ENCODE measurements at regions not wholly inside any gene's neighbourhood (a gene's known extent, or its start where the extent isn't known, plus 50 kb on each side); places are given as distances from the start of the nearest gene placed in this dataset.
"Not testable (repeated sequence)": the region's sequence is repeated elsewhere in the genome, so short reads cannot be mapped to it uniquely, and the experiment has no call there.

DNA sequence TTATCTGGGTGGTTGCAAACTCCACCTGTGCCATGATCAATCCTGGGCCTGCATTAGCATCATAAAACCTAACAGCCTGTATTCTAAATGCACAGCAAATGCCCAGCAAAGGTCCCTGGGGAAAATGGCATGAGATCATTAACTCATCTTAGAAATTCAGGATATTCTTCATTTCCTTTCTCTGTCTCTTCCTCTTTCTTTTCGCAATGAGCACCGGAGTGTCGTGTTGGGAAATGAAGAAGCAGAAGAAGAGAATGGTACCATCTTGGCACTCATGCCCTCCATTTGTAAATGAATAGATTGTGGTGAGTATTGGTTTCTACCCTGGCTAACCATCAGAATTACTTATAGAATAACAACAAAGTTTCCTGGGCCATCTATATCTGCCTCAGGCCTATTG lies 193.6 kb downstream of the GALC start:
- peaks cover 14% of the 10 kb centered on the region for H3K27me3 Mint-ChIP-seq
- no peak for DNase-seq
- no peak overlapping the region for H3K27ac Mint-ChIP-seq
- no peaks in the 10 kb centered on the region for H3K4me1 Mint-ChIP-seq (ENCODE audit: low read depth)
- H3K4me3 Mint-ChIP-seq, result no peak overlapping the region
- H3K36me3 Mint-ChIP-seq (ENCODE audit: low read depth), result no peaks in the 10 kb centered on the region
- H3K9me3 Mint-ChIP-seq, result no peaks in the 10 kb centered on the region

DNA sequence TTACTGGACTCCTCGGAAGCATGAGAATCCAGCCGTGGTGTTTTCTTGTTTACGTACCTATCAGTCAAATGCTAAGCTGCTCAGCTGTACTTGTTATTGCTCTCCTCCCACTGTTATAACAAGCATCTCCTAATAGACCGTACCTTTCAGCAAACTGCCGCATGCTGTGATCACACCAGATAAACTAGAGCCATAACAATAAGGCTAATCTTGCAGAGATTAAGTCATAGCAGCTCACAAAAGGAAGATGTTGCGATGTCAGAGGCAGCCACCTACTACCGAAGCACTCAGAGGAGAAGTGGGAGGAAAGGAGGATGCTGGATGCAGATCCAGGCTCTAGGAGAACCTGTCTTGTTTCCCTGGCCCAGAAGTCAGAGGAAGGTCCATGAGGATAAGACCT lies 196.0 kb downstream of the GALC start:
- no peak overlapping the region for H3K4me3 Mint-ChIP-seq
- no peak for DNase-seq
- H3K4me1 Mint-ChIP-seq (ENCODE audit: low read depth), result no peaks in the 10 kb centered on the region
- no peaks in the 10 kb centered on the region for H3K9me3 Mint-ChIP-seq
- H3K36me3 Mint-ChIP-seq (ENCODE audit: low read depth), result no peaks in the 10 kb centered on the region
- peaks cover 14% of the 10 kb centered on the region for H3K27me3 Mint-ChIP-seq
- H3K27ac Mint-ChIP-seq, result no peak overlapping the region

DNA sequence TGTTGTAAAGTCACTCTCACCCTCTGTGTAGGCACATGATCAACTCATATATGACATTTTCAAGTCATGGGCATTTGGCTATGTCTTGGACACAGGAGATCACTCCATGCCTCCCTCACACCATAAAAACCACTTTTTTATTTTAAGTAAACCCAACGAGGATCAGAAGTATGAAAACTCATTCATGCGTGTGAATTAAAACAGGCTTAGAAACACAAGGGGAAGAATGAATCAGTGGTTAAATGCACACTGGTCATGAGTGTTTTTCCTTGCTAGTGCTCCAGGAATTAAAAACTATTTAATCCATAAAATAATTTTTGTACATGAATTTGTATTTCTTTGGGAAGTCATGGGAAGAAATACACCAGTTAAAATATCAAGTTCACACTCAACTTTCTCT lies 198.4 kb downstream of the GALC start:
- H3K9me3 Mint-ChIP-seq, result no peaks in the 10 kb centered on the region
- H3K4me1 Mint-ChIP-seq (ENCODE audit: low read depth), result no peaks in the 10 kb centered on the region
- H3K27me3 Mint-ChIP-seq, result peaks cover 9% of the 10 kb centered on the region
- H3K36me3 Mint-ChIP-seq (ENCODE audit: low read depth), result no peaks in the 10 kb centered on the region
- DNase-seq, result no peak
- H3K27ac Mint-ChIP-seq, result no peak overlapping the region
- no peak overlapping the region for H3K4me3 Mint-ChIP-seq

DNA sequence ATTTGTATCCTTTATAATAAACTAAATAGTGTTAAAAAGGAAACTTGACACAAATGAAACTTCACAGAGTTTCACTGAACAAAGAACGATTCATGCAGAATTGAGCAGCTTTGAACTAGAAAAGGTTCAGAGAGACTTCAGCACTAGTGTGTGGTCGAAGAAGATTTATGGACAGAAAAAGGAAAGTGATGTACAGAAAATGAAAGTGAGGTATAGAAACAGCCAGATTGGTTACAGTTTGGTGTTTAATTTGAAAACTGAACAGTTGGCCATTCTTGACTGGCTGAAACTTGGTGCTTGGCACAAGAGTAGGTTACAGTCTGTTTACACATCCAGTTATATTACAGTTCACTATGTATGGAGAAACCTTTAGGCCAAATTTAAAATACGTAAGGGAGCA lies 207.1 kb downstream of the GALC start:
- peaks cover 5% of the 10 kb centered on the region for H3K27me3 Mint-ChIP-seq
- H3K4me1 Mint-ChIP-seq (ENCODE audit: low read depth), result no peaks in the 10 kb centered on the region
- no peaks in the 10 kb centered on the region for H3K36me3 Mint-ChIP-seq (ENCODE audit: low read depth)
- peaks cover 3% of the 10 kb centered on the region for H3K9me3 Mint-ChIP-seq
- H3K27ac Mint-ChIP-seq, result no peak overlapping the region
- DNase-seq, result no peak
- no peak overlapping the region for H3K4me3 Mint-ChIP-seq

DNA sequence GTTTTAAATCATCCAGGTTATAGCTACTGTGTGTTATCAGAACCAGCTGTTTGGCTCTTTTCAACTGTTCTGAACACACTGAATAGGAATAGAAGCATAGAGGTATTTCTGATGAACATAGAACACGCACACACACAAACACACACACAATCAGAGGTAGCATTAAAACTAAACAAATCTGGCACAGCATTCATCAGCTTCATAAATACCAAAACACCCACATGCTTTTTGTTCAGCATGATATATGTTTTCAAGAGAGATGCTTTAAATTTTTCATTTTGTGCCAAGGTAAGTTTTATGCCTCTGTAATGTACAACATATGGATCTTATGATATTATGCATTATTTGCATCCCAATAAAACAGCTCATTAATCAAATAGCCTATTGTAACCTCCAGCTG lies 208.6 kb downstream of the GALC start:
- Mint-ChIP-seq H3K9me3 (peaks cover 3% of the 10 kb centered on the region), H3K27me3 (peaks cover 5% of the 10 kb centered on the region), H3K36me3 (ENCODE audit: low read depth) (no peaks in the 10 kb centered on the region), H3K4me3 (no peak overlapping the region), H3K27ac (no peak overlapping the region), H3K4me1 (ENCODE audit: low read depth) (no peaks in the 10 kb centered on the region)
- no peak for DNase-seq

- DNase-seq, result no peak
Observed at GRCh38 chr14:87783071-87783470, 209.9 kb downstream of the GALC start.

GRCh38 chr14:87772854-87773253 lies 220.1 kb downstream of the GALC start:
- Mint-ChIP-seq H3K36me3 (ENCODE audit: low read depth) (no peaks in the 10 kb centered on the region), H3K9me3 (no peaks in the 10 kb centered on the region), H3K27ac (no peak overlapping the region)

More at GRCh38 chr14:87783071-87783470, 209.9 kb downstream of the GALC start:
- H3K27ac Mint-ChIP-seq, result no peak overlapping the region
- H3K4me1 Mint-ChIP-seq (ENCODE audit: low read depth), result no peaks in the 10 kb centered on the region
- peaks cover 5% of the 10 kb centered on the region for H3K27me3 Mint-ChIP-seq
- peaks cover 3% of the 10 kb centered on the region for H3K9me3 Mint-ChIP-seq
- H3K36me3 Mint-ChIP-seq (ENCODE audit: low read depth), result no peaks in the 10 kb centered on the region
- no peak overlapping the region for H3K4me3 Mint-ChIP-seq

GRCh38 chr14:87767567-87767901 lies 225.4 kb downstream of the GALC start:
- H3K27me3 Mint-ChIP-seq, result no peaks in the 10 kb centered on the region
- H3K27ac Mint-ChIP-seq, result no peak overlapping the region
- H3K4me1 Mint-ChIP-seq (ENCODE audit: low read depth), result no peaks in the 10 kb centered on the region
- H3K36me3 Mint-ChIP-seq (ENCODE audit: low read depth), result no peaks in the 10 kb centered on the region
- peaks cover 6% of the 10 kb centered on the region for H3K9me3 Mint-ChIP-seq
- no peak for DNase-seq
- no peak overlapping the region for H3K4me3 Mint-ChIP-seq

More at GRCh38 chr14:87772854-87773253, 220.1 kb downstream of the GALC start:
- no peaks in the 10 kb centered on the region for H3K4me1 Mint-ChIP-seq (ENCODE audit: low read depth)
- no peak for DNase-seq
- no peaks in the 10 kb centered on the region for H3K27me3 Mint-ChIP-seq
- H3K4me3 Mint-ChIP-seq, result no peak overlapping the region

DNA sequence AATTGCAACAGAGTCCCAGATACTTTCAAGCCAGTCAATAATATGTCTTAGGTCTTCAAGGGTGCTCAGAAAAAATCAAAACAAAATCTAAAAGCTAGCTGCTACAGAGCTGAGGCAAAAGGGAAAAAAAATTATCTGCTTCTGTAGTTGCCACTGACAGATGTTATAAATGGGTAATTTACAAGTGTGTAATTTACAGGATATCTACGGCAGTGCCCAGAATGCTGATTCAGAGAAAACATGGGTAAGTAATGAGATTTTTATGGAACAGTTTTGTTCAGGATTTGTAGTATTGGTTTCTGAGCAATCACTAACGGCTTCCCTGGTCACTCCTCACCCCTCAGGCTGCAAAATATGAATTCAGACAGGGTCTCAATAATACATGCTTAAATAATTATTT lies 234.1 kb downstream of the GALC start:
- H3K36me3 Mint-ChIP-seq (ENCODE audit: low read depth), result no peaks in the 10 kb centered on the region
- H3K9me3 Mint-ChIP-seq, result peaks cover 9% of the 10 kb centered on the region
- DNase-seq, result no peak
- H3K4me3 Mint-ChIP-seq, result no peak overlapping the region
- no peak overlapping the region for H3K27ac Mint-ChIP-seq
- H3K27me3 Mint-ChIP-seq, result no peaks in the 10 kb centered on the region
- no peaks in the 10 kb centered on the region for H3K4me1 Mint-ChIP-seq (ENCODE audit: low read depth)

- H3K4me1 Mint-ChIP-seq (ENCODE audit: low read depth), result no peaks in the 10 kb centered on the region
- H3K36me3 Mint-ChIP-seq (ENCODE audit: low read depth), result no peaks in the 10 kb centered on the region
- H3K27me3 Mint-ChIP-seq, result no peaks in the 10 kb centered on the region
- DNase-seq, result no peak
- H3K9me3 Mint-ChIP-seq, result no peaks in the 10 kb centered on the region
- no peak overlapping the region for H3K4me3 Mint-ChIP-seq
- no peak overlapping the region for H3K27ac Mint-ChIP-seq
Observed at GRCh38 chr14:87756661-87757060, 236.3 kb downstream of the GALC start.

- H3K9me3 Mint-ChIP-seq, result no peaks in the 10 kb centered on the region
- H3K4me1 Mint-ChIP-seq (ENCODE audit: low read depth), result no peaks in the 10 kb centered on the region
- no peak overlapping the region for H3K27ac Mint-ChIP-seq
- no peaks in the 10 kb centered on the region for H3K36me3 Mint-ChIP-seq (ENCODE audit: low read depth)
- no peak overlapping the region for H3K4me3 Mint-ChIP-seq
- no peak for DNase-seq
- peaks cover 2% of the 10 kb centered on the region for H3K27me3 Mint-ChIP-seq
Observed at GRCh38 chr14:87754520-87755223, 238.3 kb downstream of the GALC start.

- Mint-ChIP-seq H3K36me3 (ENCODE audit: low read depth) (no peaks in the 10 kb centered on the region), H3K27me3 (peaks cover 2% of the 10 kb centered on the region), H3K4me3 (no peak overlapping the region), H3K9me3 (no peaks in the 10 kb centered on the region), H3K4me1 (ENCODE audit: low read depth) (no peaks in the 10 kb centered on the region), H3K27ac (no peak overlapping the region)
- no peak for DNase-seq
Observed at GRCh38 chr14:87748558-87748957, 244.4 kb downstream of the GALC start.

DNA sequence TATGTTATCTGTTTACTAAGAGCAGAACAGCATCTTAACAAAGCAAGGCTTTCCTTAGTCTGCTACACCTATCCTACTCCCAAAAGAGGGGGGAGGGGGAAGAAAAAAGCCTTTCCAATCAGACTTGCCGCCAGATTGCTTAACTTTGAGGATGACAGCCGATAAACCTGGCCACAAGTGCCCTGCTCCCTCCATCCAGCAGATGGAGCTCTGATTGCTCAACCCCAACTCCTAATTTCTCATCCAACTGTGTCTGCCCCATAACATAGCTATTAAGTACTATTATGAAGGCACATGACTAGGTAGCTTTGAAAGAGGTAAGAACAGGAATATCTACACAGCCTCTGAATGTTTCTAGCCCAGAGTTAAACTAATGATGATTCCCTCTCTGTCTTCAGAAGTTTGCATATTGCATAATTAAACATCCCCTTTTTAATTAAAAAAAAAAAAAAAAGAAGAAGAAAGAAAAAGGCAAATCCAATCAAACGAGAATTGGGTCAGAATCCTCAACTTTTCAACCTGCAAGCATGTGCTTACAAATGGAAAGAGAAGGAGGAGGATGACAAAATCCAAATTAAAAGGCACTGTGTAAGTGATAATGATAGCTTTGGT lies 247.4 kb downstream of the GALC start:
- Mint-ChIP-seq H3K4me1 (ENCODE audit: low read depth) (no peaks in the 10 kb centered on the region), H3K9me3 (peaks cover 2% of the 10 kb centered on the region), H3K27ac (no peak overlapping the region), H3K27me3 (peaks cover 2% of the 10 kb centered on the region), H3K36me3 (ENCODE audit: low read depth) (no peaks in the 10 kb centered on the region), H3K4me3 (no peak overlapping the region)
- no peak for DNase-seq

DNA sequence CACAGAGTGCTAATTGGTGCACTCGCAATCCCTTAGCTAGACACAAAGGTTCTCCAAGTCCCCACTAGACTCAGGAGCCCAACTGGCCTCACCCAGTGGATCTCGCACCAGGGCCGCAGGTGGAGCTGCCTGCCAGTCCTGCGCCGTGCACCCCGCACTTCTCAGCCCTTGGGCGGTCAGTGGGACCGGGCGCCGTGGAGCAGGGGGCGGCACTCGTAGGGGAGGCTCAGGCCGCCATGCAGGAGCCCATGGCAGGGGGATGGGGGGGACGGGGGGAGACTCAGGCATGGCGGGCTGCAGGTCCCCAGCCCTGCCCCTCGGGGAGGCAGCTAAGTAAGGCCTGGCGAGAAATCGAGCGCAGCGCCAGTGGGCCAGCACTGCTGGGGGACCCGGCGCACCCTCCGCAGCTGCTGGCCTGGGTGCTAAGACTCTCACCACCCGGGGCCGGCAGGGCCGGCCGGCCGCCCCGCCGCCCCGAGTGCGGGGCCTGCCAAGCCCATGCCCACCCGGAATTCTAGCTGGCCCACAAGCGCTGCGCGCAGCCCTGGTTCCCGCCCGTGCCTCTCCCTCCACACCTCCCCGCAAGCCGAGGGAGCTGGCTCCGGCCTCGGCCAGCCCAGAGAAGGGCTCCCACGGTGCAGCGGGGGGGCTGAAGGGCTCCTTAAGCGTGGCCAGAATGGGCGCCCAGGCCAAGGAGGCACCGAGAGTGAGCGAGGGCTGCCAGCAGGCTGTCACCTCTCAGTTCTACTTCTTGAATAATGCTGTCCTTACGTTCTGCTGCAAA lies 258.2 kb downstream of the GALC start:
- not testable (repeated sequence) for DNase-seq; H3K27me3 Mint-ChIP-seq; H3K4me1 Mint-ChIP-seq (ENCODE audit: low read depth); H3K9me3 Mint-ChIP-seq; H3K36me3 Mint-ChIP-seq (ENCODE audit: low read depth); H3K4me3 Mint-ChIP-seq; H3K27ac Mint-ChIP-seq

DNA sequence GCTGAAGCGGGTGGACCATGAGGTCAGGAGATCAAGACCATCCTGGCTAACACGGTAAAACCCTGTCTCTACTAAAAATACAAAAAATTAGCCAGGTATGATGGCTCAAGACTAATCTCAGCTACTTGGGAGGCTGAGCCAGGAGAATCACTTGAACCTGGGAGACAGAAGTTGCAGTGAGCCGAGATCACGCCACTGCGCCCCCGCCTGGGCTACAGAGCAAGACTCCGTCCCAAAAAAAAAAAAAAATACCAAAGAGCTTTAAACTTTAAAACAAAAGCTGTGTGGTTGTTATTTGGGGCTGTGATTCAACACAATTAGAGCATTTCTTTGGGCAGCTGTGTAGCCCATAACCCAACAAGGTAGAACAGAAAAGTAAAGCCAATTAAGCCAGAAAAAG lies 259.9 kb downstream of the GALC start:
- not testable (repeated sequence) for H3K27ac Mint-ChIP-seq; H3K4me1 Mint-ChIP-seq (ENCODE audit: low read depth); H3K9me3 Mint-ChIP-seq; H3K4me3 Mint-ChIP-seq; H3K36me3 Mint-ChIP-seq (ENCODE audit: low read depth); DNase-seq; H3K27me3 Mint-ChIP-seq
